ENCODE measurements at regions not wholly inside any gene's neighbourhood (a gene's known extent, or its start where the extent isn't known, plus 50 kb on each side); places are given as distances from the start of the nearest gene placed in this dataset.

DNA sequence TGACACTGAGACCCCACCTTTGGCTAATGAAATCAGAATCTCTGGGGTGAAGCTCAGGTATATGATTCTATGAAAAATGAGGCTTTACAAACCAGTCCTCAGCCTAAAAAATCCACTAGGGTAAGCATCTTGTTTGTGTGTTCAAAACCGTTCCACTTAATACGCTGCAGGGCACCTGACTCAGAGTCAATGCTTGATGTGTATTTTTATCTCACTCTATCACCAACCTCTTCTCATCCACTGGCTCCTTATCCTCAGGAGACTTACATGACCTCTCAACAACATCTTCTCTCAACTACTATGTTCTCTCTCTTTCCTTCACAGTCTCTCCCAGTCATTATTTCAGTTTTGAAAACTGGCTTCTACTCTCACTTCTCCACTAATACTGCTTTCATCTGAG lies 153.3 kb upstream of the KCNN2 start:
- TF ChIP-seq, protein P1, sequence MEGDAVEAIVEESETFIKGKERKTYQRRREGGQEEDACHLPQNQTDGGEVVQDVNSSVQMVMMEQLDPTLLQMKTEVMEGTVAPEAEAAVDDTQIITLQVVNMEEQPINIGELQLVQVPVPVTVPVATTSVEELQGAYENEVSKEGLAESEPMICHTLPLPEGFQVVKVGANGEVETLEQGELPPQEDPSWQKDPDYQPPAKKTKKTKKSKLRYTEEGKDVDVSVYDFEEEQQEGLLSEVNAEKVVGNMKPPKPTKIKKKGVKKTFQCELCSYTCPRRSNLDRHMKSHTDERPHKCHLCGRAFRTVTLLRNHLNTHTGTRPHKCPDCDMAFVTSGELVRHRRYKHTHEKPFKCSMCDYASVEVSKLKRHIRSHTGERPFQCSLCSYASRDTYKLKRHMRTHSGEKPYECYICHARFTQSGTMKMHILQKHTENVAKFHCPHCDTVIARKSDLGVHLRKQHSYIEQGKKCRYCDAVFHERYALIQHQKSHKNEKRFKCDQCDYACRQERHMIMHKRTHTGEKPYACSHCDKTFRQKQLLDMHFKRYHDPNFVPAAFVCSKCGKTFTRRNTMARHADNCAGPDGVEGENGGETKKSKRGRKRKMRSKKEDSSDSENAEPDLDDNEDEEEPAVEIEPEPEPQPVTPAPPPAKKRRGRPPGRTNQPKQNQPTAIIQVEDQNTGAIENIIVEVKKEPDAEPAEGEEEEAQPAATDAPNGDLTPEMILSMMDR (IDR thresholded peaks at IDR 0.05): no peak
- H3K4me1 ChIP-seq: no peaks in the 10 kb centered on the region
- H3K4me3 ChIP-seq: no peak overlapping the region
- intact Hi-C loops (cut with DNase I): no loop called here
- no peak for DNase-seq
- no peaks in the 10 kb centered on the region for H3K9me3 ChIP-seq
- no peak overlapping the region for H3K27ac ChIP-seq
- no peaks in the 10 kb centered on the region for H3K36me3 ChIP-seq
- H3K9ac ChIP-seq (ENCODE audit: low read depth in 2 of 2, low read length in 2 of 2): no peak overlapping the region
- H3K27me3 ChIP-seq: no peaks in the 10 kb centered on the region

DNA sequence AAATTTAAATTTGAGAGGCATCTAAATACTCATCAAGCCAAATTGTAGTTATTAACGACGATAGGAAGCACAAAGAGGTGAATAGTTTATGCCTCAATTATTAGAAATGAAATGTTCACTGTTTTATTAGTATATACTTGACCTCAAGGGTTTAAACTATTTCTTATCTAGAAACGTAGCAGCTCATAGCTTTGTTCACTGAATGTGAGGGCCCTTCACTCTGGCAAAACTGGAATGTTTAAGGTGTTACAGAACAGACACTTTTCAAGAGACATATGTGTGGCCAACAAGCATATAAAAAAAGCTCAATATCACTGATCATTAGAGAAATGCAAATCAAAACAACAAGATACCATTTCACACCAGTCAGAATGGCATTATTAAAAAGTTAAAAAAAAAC lies 151.2 kb upstream of the KCNN2 start:
- no peaks in the 10 kb centered on the region for H3K9me3 ChIP-seq
- no peak overlapping the region for H3K4me3 ChIP-seq
- no peak overlapping the region for H3K9ac ChIP-seq (ENCODE audit: low read depth in 2 of 2, low read length in 2 of 2)
- no peaks in the 10 kb centered on the region for H3K36me3 ChIP-seq
- intact Hi-C loops (cut with DNase I): no loop called here
- H3K27me3 ChIP-seq: no peaks in the 10 kb centered on the region
- TF ChIP-seq, protein P1 (IDR thresholded peaks at IDR 0.05): no peak
- H3K4me1 ChIP-seq: no peaks in the 10 kb centered on the region
- H3K27ac ChIP-seq: no peak overlapping the region
- no peak for DNase-seq

DNA sequence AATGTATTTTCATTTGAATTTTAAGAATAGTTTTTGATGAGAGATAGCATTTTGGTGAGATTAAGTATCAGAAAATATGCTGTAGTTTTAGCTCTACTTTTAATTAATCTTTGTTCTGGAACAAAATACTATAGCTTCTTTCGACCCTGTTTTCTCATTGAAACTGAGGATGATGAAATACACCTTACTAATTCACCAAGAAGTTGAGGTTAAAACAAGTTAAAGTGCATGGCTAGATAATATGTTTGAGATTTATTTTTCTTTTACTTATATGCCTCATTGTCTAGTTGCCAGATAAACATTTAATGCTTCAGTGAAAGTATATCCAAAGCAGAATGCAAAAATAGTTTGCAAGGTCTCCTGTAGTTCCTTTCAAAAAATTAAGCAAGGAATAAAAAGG lies 140.1 kb upstream of the KCNN2 start:
- DNase-seq: no peak
- Histone ChIP-seq H3K9me3 (no peaks in the 10 kb centered on the region), H3K4me1 (no peaks in the 10 kb centered on the region), H3K27ac (no peak overlapping the region), H3K4me3 (no peak overlapping the region), H3K9ac (ENCODE audit: low read depth in 2 of 2, low read length in 2 of 2) (no peak overlapping the region), H3K27me3 (no peaks in the 10 kb centered on the region), H3K36me3 (no peaks in the 10 kb centered on the region)
- intact Hi-C loops (cut with DNase I): no loop called here
- TF ChIP-seq, protein P1 (IDR thresholded peaks at IDR 0.05): no peak

DNA sequence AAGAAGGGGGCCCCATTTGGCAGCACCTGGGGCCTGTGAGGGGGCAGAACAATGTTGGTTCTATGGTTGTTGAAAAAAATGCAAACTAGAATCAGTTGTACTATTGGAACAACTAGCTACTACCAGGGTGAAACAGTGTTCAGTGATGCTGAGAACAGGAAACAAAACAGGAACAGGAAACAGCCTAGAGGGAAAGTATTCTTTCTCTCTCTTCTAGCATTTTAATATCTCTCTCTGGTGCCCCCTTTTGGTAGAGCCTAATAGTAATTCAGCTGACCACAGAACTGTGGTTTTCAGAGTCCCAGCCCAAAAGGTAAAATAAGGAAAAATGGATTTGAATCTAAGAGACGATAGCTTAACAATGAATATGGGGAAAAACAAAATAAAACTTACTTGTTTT lies 138.0 kb upstream of the KCNN2 start:
- H3K9ac ChIP-seq (ENCODE audit: low read depth in 2 of 2, low read length in 2 of 2): no peak overlapping the region
- no peaks in the 10 kb centered on the region for H3K36me3 ChIP-seq
- H3K27me3 ChIP-seq: no peaks in the 10 kb centered on the region
- TF ChIP-seq, protein P1 (IDR thresholded peaks at IDR 0.05): peak; percentile 28
- no peak for DNase-seq
- intact Hi-C loops (cut with DNase I): no loop called here
- no peak overlapping the region for H3K27ac ChIP-seq
- no peaks in the 10 kb centered on the region for H3K9me3 ChIP-seq
- no peak overlapping the region for H3K4me3 ChIP-seq
- H3K4me1 ChIP-seq: no peaks in the 10 kb centered on the region

DNA sequence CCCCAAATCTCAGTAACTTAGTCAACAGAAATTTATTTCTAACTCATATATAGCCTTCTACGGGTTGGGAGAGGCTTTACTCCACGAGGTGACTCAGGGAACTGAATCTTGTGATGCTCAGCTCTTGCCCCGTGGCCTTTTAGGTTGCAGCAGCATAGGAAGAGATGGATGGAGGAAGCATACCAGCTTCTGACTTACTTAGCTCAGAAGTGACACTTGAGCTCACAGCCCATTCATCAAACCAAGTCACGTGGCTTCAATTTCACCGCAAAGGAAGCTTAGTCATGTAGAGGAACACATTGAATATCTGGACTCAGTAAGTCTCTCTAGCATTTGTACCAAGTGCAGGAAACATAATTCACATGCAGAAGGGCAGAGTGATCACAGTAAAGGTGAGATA lies 124.1 kb upstream of the KCNN2 start:
- DNase-seq: no peak
- Histone ChIP-seq H3K27ac (no peak overlapping the region), H3K36me3 (no peaks in the 10 kb centered on the region), H3K4me1 (no peaks in the 10 kb centered on the region), H3K9ac (ENCODE audit: low read depth in 2 of 2, low read length in 2 of 2) (no peak overlapping the region), H3K27me3 (no peaks in the 10 kb centered on the region), H3K9me3 (no peaks in the 10 kb centered on the region), H3K4me3 (no peak overlapping the region)
- TF ChIP-seq, protein P1 (IDR thresholded peaks at IDR 0.05): no peak
- intact Hi-C loops (cut with DNase I): no loop called here

Measured in colonic mucosa (tissue), 4 donors.